ENCODE measurements at regions not wholly inside any gene's neighbourhood (a gene's known extent, or its start where the extent isn't known, plus 50 kb on each side); places are given as distances from the start of the nearest gene placed in this dataset.

DNA sequence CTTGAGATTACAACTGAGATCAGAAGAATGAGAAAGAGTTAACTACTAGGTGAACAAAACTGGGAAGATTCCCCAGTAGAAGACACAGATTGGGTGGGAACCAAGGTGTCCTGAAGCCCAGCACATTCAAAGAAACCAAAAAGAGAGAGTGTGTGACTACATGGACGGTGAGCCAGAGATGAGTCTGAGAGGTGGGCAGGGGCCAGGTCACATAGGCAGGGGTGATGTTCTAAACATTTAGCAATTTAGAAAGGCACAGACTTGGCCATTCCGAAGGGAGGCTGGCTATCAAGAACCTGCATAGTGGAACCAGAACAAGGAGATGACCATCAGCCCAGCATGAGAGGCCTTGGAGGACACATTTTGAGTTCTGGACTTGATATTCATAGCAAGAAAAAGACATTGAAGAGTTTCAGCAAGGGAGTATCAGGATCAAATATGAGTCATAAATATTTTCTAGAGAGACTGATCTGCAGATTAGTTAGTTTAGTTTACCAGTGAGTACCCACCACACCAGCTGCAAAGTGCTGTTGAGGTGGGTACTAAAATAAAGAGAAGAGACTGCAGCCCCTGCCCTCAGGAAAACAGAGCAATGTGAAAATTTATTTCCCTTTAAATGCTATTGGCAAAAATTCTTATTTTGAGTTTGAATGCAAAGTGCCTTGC lies 340.5 kb upstream of the PRDM1 start:
- Histone ChIP-seq H4K20me1 (ENCODE audit: insufficient read depth, low read length) (no peaks in the 10 kb centered on the region), H3K27ac (ENCODE audit: extremely low read length, insufficient read depth, low read length) (no peak overlapping the region), H2AFZ (ENCODE audit: low read length) (no peak overlapping the region), H3K9me3 (ENCODE audit: low read length) (no peaks in the 10 kb centered on the region), H3K27me3 (ENCODE audit: control insufficient read depth in 1 of 2, insufficient read depth in 2 of 2, low read length in 2 of 2) (peaks cover 0 to 18% of the 10 kb centered on the region in 2 experiments; a peak in 3 of 5 replicates), H3K4me1 (ENCODE audit: insufficient read depth, low read length) (no peaks in the 10 kb centered on the region), H3K36me3 (replicated peaks in 1 of 2; ENCODE audit: control insufficient read depth in 1 of 2, insufficient read depth in 2 of 2, low read length in 2 of 2) (no peaks in the 10 kb centered on the region), H3K4me2 (ENCODE audit: low read depth, low read length) (no peak overlapping the region), H3K79me2 (ENCODE audit: insufficient read depth, low read length) (no peaks in the 10 kb centered on the region), H3K9ac (ENCODE audit: insufficient read depth, low read depth, low read length) (no peak overlapping the region), H3K4me3 (replicated peaks in 1 of 3; ENCODE audit: insufficient read depth in 1 of 3, low read depth in 2 of 3, low read length in 3 of 3) (no peak overlapping the region)
- CTCF ChIA-PET (ENCODE audit: low intra/inter-chr PET ratio, low total read pairs), result no interaction called here
- intact Hi-C loops (cut with micrococcal nuclease; ENCODE audit: unreplicated experiment), result no loop called here
- no peak for DNase-seq (ENCODE audit: low spot score)
- TF ChIP-seq HNF4A (CRISPR knock-in tag; IDR thresholded peaks at IDR 0.05), result no peak
- TF ChIP-seq, protein P1, sequence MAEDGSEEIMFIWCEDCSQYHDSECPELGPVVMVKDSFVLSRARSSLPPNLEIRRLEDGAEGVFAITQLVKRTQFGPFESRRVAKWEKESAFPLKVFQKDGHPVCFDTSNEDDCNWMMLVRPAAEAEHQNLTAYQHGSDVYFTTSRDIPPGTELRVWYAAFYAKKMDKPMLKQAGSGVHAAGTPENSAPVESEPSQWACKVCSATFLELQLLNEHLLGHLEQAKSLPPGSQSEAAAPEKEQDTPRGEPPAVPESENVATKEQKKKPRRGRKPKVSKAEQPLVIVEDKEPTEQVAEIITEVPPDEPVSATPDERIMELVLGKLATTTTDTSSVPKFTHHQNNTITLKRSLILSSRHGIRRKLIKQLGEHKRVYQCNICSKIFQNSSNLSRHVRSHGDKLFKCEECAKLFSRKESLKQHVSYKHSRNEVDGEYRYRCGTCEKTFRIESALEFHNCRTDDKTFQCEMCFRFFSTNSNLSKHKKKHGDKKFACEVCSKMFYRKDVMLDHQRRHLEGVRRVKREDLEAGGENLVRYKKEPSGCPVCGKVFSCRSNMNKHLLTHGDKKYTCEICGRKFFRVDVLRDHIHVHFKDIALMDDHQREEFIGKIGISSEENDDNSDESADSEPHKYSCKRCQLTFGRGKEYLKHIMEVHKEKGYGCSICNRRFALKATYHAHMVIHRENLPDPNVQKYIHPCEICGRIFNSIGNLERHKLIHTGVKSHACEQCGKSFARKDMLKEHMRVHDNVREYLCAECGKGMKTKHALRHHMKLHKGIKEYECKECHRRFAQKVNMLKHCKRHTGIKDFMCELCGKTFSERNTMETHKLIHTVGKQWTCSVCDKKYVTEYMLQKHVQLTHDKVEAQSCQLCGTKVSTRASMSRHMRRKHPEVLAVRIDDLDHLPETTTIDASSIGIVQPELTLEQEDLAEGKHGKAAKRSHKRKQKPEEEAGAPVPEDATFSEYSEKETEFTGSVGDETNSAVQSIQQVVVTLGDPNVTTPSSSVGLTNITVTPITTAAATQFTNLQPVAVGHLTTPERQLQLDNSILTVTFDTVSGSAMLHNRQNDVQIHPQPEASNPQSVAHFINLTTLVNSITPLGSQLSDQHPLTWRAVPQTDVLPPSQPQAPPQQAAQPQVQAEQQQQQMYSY (CRISPR knock-in tag; IDR thresholded peaks at IDR 0.05), result no peak
- TF ChIP-seq BHLHE40 (IDR thresholded peaks at IDR 0.05; ENCODE audit: low read length), result no peak
- no peak for TF ChIP-seq ZNF569 (CRISPR knock-in tag; IDR thresholded peaks at IDR 0.05; ENCODE audit: borderline replicate concordance)
- TF ChIP-seq, protein P2, sequence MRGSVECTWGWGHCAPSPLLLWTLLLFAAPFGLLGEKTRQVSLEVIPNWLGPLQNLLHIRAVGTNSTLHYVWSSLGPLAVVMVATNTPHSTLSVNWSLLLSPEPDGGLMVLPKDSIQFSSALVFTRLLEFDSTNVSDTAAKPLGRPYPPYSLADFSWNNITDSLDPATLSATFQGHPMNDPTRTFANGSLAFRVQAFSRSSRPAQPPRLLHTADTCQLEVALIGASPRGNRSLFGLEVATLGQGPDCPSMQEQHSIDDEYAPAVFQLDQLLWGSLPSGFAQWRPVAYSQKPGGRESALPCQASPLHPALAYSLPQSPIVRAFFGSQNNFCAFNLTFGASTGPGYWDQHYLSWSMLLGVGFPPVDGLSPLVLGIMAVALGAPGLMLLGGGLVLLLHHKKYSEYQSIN (CRISPR knock-in tag; IDR thresholded peaks at IDR 0.05; ENCODE audit: borderline replicate concordance), result no peak
- no peak for TF ChIP-seq ZNF577 (CRISPR knock-in tag; IDR thresholded peaks at IDR 0.05; ENCODE audit: borderline replicate concordance, low read depth)
- no peak for TF ChIP-seq MAFG (CRISPR knock-in tag; IDR thresholded peaks at IDR 0.05)
- no peak for TF ChIP-seq ERF (CRISPR knock-in tag; IDR thresholded peaks at IDR 0.05)
- TF ChIP-seq NBN (conservative IDR thresholded peaks at IDR 0.05), result no peak
- no peak for TF ChIP-seq SYNCRIP (IDR thresholded peaks at IDR 0.05; ENCODE audit: insufficient read depth, low read depth, low read length)
- TF ChIP-seq KLF13 (CRISPR knock-in tag; IDR thresholded peaks at IDR 0.05), result no peak
- no peak for TF ChIP-seq ZMYM4 (CRISPR knock-in tag; IDR thresholded peaks at IDR 0.05)
- POLR2A ChIA-PET, result no interaction called here
- no peak for ATAC-seq
- FAIRE-seq, result no peak
- 0% methylated on average over 2 of the region's 2 CpGs for WGBS (ENCODE audit: low lambda C conversion rate)
- in situ Hi-C loops (cut with HindIII; ENCODE audit: extremely low pct_ligation_motif_present, low pct_unique_long_range_greater_than_20kb), result loop anchor here (25.0 kb wide), 1 partner anchor 467 kb away; no protein-coding TSS in a partner anchor
- BruUV-seq (replicated peaks), result no TSS peak
